CD4-positive, alpha-beta T cell treated with Interleukin-17A for 1 hour (primary cell): ENCODE measurements at regions not wholly inside any gene's neighbourhood (a gene's known extent, or its start where the extent isn't known, plus 50 kb on each side); places are given as distances from the start of the nearest gene placed in this dataset.
"Not testable (repeated sequence)": the region's sequence is repeated elsewhere in the genome, so short reads cannot be mapped to it uniquely, and the experiment has no call there.

Experiments used
- DNase-seq: peaks from one replicate; pipeline ENCODE4 v3.0.0-alpha.2; 2020

DNA sequence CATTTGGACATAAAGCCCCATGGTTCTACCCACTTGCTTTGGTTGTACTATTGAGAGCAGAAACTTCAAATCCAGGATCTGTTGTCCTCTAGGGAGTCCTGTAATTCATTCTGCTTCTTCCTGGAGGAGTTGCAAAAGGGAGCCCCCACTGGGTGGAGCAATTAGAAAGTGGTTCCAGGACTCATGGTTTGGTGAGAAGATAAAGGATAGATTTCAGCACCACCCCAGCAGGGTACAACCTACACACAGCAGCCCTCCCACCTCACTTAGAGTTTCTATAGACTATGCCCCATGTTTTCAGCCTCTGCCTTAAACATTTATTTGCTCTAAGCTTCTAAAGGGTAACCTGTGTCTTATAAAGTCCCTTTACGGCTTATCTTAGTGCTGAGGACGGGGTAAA, 112.6 kb upstream of the ARRDC3 start:
- no peak for DNase-seq

DNA sequence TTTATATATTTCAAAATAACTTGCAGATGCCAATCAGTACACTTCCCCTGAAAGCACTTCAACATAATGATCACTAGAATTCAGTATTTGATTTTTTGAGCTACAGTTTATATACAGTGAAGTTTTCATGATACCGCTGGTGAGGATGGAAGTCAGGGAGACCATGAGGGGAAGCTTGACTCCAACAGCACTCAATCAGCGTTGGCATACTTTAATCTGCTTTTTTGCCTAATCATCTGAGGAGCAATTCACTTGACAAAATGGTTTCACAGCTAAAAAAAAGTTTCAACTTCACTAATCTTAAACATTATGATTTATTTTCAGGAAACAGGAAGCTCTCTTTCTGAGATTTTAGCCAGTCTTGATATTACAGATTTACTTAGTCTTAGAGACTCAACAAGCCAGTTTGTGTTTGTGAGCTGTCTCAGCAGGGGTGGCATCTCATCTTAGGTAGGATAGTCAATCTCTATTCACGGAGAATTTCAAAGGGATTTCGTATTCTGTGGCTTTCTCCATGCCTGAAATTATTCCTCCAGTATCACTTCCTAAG, 111.4 kb upstream of the ARRDC3 start:
- no peak for DNase-seq

GRCh38 chr5:91493086-91493485, 110.0 kb upstream of the ARRDC3 start:
- DNase-seq, result no peak

DNA sequence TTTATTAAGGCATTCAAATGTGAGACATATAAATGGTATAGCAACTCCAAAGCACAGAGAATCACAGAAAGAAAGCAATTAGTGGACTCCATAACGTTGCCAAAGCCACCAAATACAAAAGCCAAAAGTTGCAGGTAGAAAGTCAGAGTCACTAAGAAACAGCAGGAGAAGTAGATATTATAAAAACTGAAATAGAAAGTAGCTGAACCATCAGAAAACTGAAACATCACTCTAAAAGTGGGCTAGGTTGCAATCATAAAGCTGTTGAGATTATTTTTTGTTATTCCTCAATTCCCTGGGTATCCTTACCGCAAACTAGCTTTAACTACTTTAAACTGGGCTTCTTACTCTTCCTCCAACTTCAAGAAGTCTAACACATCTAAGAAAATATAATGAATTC, 108.1 kb upstream of the ARRDC3 start:
- DNase-seq, result no peak

GRCh38 chr5:91490316-91490715, 107.2 kb upstream of the ARRDC3 start:
- DNase-seq, result no peak

- DNase-seq, result no peak
These were observed 104.3 kb upstream of the ARRDC3 start for GRCh38 chr5:91487420-91487819.

- DNase-seq, result no peak
These were observed 103.5 kb upstream of the ARRDC3 start for GRCh38 chr5:91486638-91487037.

DNA sequence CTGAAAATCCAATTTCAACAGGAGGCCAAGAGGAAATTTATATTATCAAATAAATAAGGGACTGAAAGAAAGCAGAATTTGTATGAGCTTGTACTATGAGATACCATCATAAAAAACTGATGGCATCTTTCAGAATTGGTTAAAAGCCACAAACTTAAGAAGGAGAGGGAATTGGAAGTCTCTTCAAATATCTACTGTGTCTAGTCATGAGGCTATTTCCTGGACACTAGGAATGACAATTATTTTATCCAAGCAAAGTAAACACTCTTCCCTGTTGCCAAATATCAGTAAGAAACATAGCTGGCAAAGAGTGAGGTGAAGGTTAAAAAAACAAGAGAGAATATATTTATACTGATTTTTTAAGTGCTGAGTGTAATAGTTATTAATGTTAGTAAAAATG, 101.5 kb upstream of the ARRDC3 start:
- DNase-seq, result no peak

- not testable (repeated sequence) for DNase-seq
These were observed 96.3 kb upstream of the ARRDC3 start for GRCh38 chr5:91479376-91479775.

GRCh38 chr5:91478096-91478495, 95.0 kb upstream of the ARRDC3 start:
- no peak for DNase-seq

GRCh38 chr5:91477408-91477807, 94.3 kb upstream of the ARRDC3 start:
- no peak for DNase-seq

DNA sequence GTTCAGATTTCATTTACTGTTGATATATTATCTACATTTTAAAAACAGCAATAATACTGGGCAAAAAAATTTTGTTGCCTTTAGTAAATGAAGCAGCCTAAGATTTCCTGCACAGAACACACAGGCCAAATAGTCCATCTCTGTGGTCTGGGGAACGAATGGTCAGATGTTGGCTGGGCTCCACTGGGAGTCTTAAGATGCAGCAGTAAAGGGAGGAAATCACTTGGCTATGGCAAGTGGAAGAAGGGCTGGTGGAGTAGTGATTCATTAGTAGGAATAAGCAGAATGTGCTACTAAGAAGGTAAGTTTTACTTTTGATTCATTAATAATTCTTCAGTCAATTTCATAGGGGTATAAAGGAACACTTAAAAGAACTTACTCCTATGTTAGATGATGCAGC, 91.1 kb upstream of the ARRDC3 start:
- DNase-seq, result no peak

DNA sequence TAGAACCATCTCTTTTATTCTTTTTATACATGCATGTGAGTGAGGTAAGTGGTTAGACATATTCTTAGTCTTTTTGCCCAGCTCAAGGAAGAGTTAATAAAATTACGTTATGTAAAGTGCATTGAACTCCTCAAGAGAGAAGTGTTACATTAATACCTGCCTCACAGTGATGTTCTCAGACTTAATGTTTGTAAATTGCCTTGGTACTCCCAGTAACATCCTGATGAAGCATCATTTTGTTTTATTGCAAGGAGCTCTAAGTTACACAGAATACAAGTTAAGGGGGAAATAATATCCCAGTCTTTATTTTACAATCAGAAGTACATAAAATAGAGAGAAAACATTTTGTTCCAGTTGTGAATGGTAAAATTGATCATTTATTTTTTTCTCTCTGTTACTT, 89.5 kb upstream of the ARRDC3 start:
- no peak for DNase-seq

DNA sequence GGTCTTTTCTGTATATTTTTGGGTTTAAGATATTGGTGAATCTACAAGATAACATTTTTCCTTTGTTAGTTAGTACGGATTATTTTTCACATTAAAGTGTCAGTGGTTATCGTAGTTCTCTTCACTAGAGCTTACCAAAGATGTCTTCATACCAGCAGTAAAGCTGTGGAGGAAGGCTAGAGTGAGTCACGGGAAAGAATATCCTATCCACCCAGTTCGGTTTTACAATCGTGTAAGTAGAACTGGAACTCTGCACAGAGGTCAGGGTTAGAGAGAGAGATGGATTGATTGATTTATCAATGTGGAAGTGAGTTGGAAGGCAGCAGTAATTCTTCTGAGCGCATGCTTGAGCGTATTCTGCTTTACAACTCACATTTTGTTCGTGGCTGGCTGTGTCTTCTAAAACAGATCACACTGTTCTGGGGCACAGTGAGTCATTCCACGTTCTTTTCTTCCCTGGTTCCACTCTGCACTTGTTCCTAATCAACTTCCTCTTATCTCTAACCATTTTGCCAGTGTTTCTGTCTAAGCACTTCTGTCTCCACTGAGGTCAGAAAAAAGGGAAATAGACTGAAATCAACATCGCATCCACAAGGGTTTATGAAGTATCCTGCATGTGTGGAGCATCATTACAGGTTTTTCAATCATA, 86.5 kb upstream of the ARRDC3 start:
- DNase-seq, result no peak

DNA sequence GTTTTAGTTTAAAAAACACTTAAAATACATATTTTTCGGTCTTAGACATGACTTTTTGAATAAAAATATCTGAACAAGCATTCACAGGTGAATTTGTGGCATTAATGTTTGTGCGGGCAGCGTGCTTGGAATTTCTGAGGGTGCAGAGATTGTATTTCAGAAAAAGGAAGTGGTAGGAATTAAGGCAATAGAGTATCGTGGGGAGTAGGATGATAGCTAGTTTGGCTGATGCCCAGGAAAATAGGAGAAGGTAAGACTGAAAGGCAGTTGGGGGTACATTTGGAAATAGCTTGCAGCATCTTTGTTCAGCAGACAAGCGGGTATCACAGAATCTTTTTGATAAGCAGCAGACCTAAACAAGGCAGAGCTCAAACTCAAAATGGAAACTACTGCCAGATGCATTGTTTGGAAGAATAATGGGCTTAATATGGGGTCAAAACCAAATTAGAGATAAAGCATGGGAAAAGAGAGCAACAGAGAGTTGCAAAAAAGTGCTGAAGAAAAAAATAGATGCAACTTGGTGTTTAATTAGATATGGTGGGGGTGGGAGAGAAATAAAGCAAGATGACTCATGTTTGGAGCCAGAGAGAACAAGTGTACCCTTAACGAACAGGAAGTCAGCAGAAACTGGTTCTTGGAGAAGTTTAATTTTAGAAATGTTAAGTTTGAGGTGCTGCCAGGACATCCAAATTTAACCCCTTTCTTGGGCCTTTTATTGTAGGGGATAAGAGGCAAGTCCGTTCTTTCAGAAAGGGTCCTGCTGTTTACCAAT, 85.7 kb upstream of the ARRDC3 start:
- DNase-seq, result no peak

DNA sequence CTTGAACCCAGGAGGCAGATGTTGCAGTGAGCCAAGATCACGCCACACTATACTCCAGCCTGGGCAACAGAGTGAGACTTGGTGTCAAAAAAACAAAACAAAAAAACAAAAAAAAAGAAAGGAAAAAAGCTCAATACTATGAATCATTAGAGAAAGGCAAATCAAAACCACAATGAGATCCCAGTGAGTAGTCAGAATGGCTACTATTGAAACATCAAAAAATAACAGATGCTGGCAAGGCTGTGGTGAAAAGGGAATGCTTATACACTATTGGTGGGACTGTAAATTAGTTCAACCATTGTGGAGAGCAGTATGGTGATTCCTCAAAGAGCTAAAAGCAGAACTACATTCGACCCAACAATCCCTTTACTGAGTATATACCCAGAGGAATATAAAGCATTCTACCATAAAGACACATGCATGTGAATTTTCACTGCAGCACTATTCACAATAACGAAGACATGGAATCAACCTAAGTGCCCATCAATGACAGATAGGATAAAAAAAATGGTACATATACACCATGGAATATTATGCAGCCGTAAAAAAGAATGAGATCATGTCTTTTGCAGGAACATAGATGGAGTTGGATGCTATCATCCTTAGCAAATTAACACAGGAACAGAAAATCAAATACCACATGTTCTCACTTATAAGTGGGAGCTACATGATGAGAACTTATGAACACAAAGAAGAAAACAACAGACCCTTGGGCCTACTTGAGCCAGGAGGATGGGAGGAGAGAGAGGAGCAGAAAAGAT, 81.9 kb upstream of the ARRDC3 start:
- DNase-seq, result no peak

GRCh38 chr5:91457681-91458058, 74.6 kb upstream of the ARRDC3 start:
- no peak for DNase-seq

- DNase-seq, result no peak
These were observed 74.0 kb upstream of the ARRDC3 start for GRCh38 chr5:91456928-91457680.

- no peak for DNase-seq
These were observed 66.0 kb upstream of the ARRDC3 start for GRCh38 chr5:91449083-91449482.

GRCh38 chr5:91448079-91448478, 65.0 kb upstream of the ARRDC3 start:
- DNase-seq, result not testable (repeated sequence)

DNA sequence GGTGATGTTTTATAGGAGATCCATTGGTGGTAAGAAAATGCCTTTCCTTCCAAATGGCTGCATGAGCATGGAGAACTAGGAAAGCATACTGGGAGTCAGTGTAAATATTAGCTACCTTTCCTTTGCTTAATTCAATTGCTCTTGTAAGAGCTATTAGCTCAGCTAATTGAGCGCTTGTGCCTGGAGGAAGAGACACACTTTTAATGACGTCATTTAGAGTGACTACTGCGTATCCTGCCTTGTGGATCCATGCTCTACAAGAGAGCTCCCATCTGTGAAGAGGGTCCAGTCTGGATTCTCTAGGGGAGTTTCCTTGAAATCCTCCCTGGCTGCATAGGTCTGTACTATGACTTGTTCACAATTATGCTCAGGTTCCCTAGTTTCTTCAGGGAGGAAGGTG, 63.8 kb upstream of the ARRDC3 start:
- not testable (repeated sequence) for DNase-seq

DNA sequence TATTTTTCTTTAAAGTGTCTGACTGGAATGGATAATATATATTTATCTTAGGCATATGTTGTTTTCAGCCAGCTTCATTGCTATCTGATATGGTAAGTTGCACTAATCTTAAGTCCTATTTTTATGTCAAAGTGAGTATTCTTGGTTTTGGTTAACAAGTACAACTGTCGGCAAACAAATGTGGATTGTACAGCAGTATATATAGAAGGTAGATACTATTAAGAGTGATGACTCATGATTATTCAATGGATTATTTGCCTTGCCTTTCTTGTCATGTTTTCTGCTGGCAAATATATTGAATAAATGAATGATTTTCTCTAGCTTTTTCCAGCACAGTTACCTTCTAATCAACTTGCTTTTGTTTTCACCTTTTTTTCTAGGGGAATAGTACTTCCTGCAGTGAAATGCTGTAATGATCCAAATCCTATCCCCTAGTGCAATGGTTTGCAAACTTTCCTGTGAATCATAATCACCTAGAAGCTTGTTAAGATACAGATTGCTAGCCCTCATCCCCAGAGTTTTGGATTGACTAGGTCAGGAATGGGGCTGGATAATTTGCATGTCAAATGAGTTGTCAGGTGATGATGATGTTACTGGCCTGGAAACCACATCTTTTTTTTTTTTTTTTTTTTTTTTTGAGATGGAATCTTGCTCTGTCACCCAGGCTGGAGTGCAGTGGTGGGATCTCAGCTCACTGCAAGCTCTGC, 60.8 kb upstream of the ARRDC3 start:
- no peak for DNase-seq
